Stimulated activated CD4-positive, alpha-beta T cell treated with anti-CD3 and anti-CD28 coated beads, Interleukin-2, amount 100 ng/mL, for 48 hours (primary cell): ENCODE measurements at regions not wholly inside any gene's neighbourhood (a gene's known extent, or its start where the extent isn't known, plus 50 kb on each side); places are given as distances from the start of the nearest gene placed in this dataset.
"Not testable (repeated sequence)": the region's sequence is repeated elsewhere in the genome, so short reads cannot be mapped to it uniquely, and the experiment has no call there.

ENCODE experiments used
- DNase-seq, 2 donors: peaks; one replicate each; pipeline ENCODE4 v3.0.0-alpha.2; 2020

DNA sequence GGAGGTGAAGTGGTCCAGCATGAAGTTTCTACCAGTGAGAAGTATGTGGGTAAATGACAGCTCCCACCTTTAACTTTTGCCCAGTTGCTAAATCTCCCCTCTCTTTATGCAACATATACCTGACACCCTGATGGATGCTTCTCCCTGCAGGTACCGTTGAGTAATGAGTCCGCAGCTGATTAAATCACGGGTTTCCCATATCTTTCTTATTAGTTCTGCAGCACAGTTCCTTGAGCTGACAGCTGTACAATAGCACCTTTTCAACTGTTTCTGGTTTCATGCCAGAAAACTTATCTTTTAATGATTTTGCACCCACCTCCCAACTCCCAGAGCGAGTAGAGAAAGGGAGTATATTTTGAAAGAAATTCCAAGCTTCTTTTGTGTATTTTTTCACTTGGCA is 161.0 kb upstream of the TUT7 start:
- DNase-seq, result no peak

- no peak for DNase-seq
Observed at GRCh38 chr9:86513429-86513828, 159.2 kb upstream of the TUT7 start.

- no peak for DNase-seq
Observed at GRCh38 chr9:86512929-86513328, 158.7 kb upstream of the TUT7 start.

DNA sequence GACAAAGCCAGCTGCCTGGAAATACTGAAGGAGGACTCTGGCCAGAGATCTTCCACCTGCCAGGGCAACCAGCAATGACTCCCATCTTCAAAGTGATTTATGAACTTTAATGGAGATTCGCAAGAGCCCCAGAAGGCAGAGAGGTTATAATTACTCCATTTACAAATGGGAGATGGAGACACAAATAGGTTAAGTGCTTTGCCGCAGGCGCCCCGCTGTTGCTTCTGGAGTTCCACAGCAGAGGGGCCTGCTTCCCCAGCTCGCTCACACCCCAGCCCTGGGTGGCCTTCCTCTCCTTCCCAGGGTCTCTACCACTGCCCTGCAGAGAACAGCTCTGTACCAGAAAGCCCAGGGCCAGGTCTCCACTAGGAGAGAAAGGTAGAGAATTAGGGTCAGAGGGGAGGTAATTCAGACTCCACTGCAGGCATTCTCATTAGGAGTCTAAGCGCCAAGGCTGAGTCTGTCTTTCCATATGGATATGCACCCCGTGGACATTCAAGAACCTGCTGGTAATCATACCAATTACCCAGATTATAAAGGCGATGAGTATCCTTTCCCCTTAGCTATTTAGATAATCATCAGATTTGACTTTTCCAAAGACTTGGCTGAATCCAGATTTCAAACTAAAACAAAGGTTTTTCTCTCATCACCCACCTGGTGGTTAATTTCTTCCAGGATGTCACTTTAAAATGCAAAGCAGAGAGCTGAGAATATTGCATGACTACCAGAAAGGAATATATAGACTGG is 157.6 kb upstream of the TUT7 start:
- DNase-seq, result no peak

- DNase-seq, result no peak
Observed at GRCh38 chr9:86508208-86508903, 154.1 kb upstream of the TUT7 start.

DNA sequence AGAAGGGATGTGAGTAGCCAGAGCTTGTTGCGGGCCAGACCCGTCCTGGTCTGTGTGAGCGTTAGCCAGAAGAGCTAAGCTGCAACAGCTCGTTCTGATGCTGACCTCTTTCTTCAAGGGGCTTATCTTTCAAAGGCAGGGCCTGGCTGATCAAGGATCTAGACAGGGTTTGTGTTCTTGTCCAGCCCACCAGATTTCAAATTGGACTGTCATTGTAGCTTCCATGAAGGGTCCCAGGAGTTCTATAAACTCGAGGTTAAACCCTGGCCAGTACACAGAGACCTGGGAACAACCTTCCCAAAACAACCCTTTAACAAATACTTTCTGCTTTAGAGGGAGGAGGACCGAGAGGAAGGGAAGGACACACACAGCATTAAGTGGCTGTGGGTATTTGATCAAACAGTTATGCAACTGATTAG is 153.0 kb upstream of the TUT7 start:
- DNase-seq, result no peak

DNA sequence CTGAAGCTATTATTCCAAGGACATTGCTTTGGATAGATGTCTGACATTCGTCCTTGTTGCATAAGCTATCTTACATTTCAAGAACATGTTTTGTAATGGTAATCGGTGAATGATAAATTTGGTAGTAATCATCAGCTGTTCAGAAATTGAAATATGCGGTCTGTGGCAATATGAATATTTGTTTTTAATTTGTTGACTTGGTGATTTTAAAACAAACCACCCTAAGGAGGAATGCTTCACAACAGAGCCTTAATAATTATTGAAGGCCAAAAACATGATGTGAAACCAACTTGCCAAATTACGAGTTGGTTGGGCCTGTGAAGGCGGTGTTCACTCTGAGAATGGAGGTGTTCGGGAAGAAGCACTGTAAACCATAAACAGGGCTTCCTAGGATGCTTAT is 149.7 kb upstream of the TUT7 start:
- DNase-seq, result no peak

- DNase-seq, result no peak
Observed at GRCh38 chr9:86503314-86503713, 149.1 kb upstream of the TUT7 start.

- no peak for DNase-seq
Observed at GRCh38 chr9:86500667-86501435, 146.6 kb upstream of the TUT7 start.

- no peak for DNase-seq
Observed at GRCh38 chr9:86500031-86500430, 145.8 kb upstream of the TUT7 start.

DNA sequence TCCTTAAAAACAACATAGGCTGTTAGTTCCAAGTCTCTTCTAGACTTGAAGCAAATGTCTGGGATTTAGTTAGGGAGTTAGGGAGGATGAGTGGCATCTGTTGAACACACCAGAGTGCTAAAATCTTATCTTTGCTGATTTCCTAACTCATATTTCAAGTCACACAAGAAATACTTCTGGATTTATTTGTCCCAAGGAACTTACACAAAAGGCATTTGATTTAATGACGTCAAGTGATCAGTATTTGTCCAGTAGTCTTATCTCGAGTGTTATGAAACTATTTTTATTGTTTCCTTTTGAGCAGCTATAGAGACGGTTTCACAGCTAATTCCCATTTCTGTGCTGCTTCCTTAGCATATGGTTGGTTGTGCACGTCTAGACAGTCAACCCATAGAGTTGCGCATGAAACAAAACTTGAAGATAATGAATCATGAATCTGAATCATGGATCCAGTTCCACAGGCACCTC is 140.5 kb upstream of the TUT7 start:
- no peak for DNase-seq

DNA sequence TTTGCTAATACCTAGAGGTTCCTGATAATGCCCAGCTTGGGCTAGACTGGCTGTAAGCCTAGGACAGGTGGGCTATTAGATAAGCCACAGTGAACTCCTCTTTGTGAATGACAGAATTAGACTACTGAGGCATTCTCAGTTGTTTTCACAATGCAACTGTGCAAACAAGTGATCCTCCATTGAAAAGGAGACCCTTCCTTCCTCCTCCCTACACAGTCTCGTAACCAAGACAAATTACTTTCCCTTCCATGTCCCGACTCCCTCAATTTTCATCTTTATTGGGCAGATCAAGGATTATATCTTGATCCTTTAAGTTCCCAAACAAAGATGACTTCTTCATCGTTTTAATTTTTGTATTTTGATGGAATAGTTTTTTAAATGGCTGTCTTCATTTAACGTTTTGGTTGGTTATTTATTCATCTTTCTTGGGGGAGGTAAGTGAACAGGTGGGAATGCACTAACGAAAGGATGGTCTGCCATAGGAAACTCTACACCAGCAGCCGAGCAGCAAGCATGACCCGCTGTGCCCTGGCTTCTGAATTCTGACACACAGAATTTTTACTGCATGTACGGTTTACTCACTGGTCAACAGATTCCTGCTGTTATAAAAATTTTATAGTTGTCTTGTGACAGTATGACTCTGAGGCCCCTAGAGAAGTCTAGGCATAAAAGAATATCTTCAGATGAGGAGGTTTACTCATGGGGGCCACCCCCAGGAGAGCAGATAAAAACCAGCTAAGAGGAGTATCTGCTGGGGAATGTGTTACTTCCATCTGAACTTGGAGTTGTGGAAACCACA is 137.5 kb upstream of the TUT7 start:
- DNase-seq, result no peak

- no peak for DNase-seq
Observed at GRCh38 chr9:86488794-86489193, 134.6 kb upstream of the TUT7 start.

- DNase-seq, result no peak
Observed at GRCh38 chr9:86488345-86488744, 134.1 kb upstream of the TUT7 start.

GRCh38 chr9:86487838-86488233 is 133.6 kb upstream of the TUT7 start:
- no peak for DNase-seq

DNA sequence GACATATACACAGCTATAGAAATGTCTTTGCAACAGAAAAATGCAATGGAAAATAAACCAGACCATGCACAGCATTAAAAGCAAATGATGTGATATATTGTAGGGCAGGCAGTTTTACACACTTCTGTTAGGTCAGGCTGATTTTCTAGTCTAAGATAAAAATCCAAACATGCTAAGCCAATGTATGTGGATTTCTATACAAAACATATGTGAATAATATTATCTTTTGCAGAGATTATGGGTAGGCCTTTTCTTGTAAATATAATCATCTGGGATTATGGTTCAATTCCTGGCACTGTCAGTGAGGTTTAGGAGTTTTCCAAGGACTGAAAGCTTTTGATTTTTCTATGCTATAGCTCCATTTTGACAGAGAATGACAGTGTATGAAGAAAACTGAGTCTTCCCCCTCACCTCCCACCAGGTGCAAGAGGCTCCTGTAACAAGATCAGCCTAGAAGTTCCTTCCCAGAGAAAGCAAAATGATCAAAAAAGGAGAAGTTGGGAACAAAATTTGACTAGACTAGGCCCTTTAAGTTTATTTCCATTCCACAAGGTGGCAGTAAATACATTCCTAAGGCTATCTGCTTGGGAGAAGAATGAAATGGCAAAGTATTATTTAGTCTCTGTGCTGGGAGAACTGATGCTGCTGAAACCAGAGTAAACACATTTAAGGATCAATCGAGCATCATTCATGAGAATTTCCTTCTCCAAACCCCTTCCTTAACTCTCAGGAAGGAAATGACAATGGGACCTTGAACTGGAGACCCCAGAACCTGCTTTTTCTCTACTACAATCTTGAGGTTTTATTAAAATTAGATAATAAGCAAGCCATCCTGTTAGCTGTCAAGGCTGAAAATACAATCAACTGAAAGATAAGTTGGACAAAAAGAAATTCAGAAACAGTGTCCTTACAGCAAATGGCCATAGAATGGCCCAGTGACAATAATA is 133.0 kb upstream of the TUT7 start:
- DNase-seq, result no peak

DNA sequence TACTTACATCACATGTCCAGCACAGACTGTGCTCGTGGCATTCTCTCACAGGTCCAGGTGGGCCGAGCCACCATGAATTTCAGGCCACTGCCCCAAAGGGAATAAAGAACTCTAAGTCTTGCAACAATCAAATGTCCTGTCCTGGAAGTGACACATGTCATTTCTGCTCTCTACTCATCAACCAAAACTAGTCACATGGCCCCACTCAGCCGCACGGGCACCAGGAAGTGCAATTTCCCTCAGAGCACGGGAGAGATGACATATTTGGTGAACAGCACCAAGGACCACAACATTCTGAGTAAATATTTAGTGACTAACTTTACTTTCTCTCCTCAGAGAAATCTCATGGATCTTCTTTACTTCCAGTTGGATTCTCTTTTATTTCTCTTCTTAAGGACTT is 131.1 kb upstream of the TUT7 start:
- DNase-seq, result peak in 1 of 2 donors; percentile 14

DNA sequence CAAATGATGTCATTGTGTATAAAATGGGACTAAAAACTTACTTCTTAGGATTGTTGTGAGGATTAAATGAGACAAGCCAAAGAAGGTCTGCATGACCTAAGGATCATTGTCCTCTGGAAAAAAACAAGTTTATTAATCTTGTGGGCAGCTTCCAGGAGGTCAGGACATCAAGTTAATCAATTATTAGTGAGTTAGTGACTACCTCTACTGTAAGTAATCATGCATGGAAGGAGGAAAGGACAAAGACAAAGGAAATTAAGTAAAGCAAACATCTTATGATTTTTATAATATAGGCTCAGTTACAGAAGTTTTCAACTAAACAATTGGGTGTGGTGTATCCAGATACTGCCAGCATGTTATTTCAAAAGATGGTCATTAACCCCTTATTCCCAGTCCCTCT is 129.3 kb upstream of the TUT7 start:
- no peak for DNase-seq

GRCh38 chr9:86481466-86481865 is 127.3 kb upstream of the TUT7 start:
- no peak for DNase-seq

- not testable (repeated sequence) for DNase-seq
Observed at GRCh38 chr9:86475255-86475654, 121.0 kb upstream of the TUT7 start.

DNA sequence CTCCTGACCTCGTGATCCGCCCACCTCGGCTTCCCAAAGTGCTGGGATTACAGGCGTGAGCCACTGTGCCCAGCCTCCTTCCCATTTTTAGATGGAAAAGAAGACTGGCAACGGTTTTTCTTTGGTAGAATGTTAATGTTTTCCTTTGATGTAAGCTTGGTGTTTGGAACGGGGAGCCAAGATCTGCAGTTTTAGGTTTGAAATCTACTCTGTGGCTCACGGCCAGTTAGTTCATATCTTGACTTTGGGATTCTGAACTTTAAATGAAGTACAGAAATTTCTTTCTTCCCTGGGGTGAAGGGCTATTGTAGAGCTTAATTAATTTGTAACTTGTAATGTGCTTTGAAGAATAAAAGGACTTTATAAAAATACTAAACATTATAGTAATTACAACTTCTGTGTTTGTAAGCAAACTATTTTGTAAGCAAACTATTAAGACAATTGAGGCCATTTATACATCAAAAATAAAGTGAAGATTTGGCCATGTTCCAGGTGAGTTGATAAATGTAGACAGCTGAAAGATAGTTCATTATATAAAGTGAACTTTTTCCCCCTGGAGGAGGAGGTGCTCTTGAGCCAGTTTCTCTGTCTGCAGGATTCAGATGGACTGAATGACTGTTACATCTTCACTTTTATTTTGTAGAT is 117.1 kb upstream of the TUT7 start:
- DNase-seq, result no peak
